Neutrophil (primary cell): ENCODE measurements at regions not wholly inside any gene's neighbourhood (a gene's known extent, or its start where the extent isn't known, plus 50 kb on each side); places are given as distances from the start of the nearest gene placed in this dataset.

ENCODE experiments used
- H3K27ac ChIP-seq: fragments of 200-600 bp; sonication (generic); 2 replicates; pipeline ENCODE4 v1.5.1; 2016; ENCODE audit warnings: mild to moderate bottlenecking, moderate library complexity
- H3K27me3 ChIP-seq: fragments of 200-600 bp; sonication (generic); 2 replicates; pipeline ENCODE4 v1.6.0; 2016; ENCODE audit warnings: mild to moderate bottlenecking
- H3K36me3 ChIP-seq: fragments of 200-600 bp; sonication (generic); 2 replicates; pipeline ENCODE4 v1.5.1; 2017
- H3K4me1 ChIP-seq, 2 experiments: fragments of 200-600 bp in 1 of 2; sonication (generic) in 1 of 2; 1 replicate in 1 of 2; 2 replicates in 1 of 2; pipeline versions ENCODE4 v1.5.1 to v1.6.1; 2013 to 2016; ENCODE audit warnings: low read depth in 1 of 2, low read length in 1 of 2, mild to moderate bottlenecking in 1 of 2, moderate library complexity in 1 of 2; ENCODE audit not compliant: control insufficient read depth in 1 of 2, insufficient read depth in 1 of 2
- H3K4me3 ChIP-seq, 2 experiments: fragments of 200-600 bp in 1 of 2; sonication (generic) in 1 of 2; 1 replicate in 1 of 2; 2 replicates in 1 of 2; pipeline ENCODE4 v1.5.1; 2013 to 2016; ENCODE audit warnings: low read depth in 1 of 2, low read length in 1 of 2, mild to moderate bottlenecking in 1 of 2, moderate library complexity in 1 of 2
- H3K9me3 ChIP-seq: fragments of 200-600 bp; sonication (generic); 2 replicates; pipeline ENCODE4 v1.5.1; 2016
- CTCF ChIP-seq: fragments of 200-600 bp; sonication (generic); IDR thresholded peaks from 2 replicates; pipeline ENCODE4 v1.5.1; 2016; ENCODE audit warnings: antibody characterized with exemption

DNA sequence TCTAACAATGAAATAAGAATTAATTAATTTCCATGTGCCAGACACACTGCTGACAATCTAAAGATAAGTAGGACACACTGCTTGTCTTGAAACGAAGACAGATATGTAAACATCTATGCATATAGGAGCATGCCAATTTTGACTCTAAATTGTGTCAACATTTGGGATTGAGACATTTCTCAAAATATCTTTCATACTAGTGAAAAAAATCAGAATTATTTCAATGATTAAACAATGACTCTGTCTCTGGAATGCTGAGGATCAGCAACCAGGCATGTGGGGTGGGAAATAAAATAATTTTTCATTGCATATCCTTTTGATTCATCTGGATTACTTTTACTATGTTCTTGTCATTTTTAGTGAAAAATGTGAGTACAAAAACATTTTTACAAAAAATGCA lies 262.6 kb upstream of the SYT4 start:
- H3K36me3 ChIP-seq = no peaks in the 10 kb centered on the region
- no peaks in the 10 kb centered on the region for H3K9me3 ChIP-seq
- no peak for TF ChIP-seq CTCF
- H3K4me3 ChIP-seq = no peak overlapping the region
- H3K27ac ChIP-seq = no peak overlapping the region
- no peaks in the 10 kb centered on the region for H3K4me1 ChIP-seq
- no peaks in the 10 kb centered on the region for H3K27me3 ChIP-seq

DNA sequence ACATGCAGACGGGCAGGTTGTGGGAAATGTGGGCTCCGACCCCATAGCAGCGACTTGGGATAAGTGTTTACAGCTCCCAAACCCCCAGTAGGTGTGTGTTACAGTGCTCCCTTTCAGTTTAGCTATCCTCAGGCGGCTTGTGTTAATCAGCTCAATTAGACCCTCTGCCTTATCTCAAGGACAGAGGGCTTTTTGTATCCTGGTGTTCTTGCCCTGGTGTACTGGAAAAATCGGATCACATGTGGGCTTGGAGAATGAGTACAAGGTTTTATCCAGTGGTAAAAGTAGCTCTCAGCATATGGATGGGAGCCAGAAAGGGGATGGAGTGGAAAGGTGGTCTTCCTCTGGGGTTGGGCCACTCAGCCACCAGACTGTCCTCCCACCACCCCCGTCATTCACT lies 264.7 kb upstream of the SYT4 start:
- Histone ChIP-seq H3K4me1 (no peaks in the 10 kb centered on the region), H3K36me3 (no peaks in the 10 kb centered on the region), H3K27me3 (no peaks in the 10 kb centered on the region), H3K4me3 (no peak overlapping the region), H3K9me3 (no peaks in the 10 kb centered on the region), H3K27ac (no peak overlapping the region)
- TF ChIP-seq CTCF = no peak

GRCh38 chr18:43543236-43543635 lies 265.9 kb upstream of the SYT4 start:
- Histone ChIP-seq H3K27ac (no peak overlapping the region), H3K9me3 (no peaks in the 10 kb centered on the region), H3K27me3 (no peaks in the 10 kb centered on the region), H3K4me1 (no peaks in the 10 kb centered on the region), H3K36me3 (no peaks in the 10 kb centered on the region), H3K4me3 (no peak overlapping the region)
- no peak for TF ChIP-seq CTCF

- Histone ChIP-seq H3K27ac (no peak overlapping the region), H3K9me3 (no peaks in the 10 kb centered on the region), H3K36me3 (no peaks in the 10 kb centered on the region), H3K4me1 (no peaks in the 10 kb centered on the region), H3K27me3 (no peaks in the 10 kb centered on the region), H3K4me3 (no peak overlapping the region)
- no peak for TF ChIP-seq CTCF
Measured at GRCh38 chr18:43547456-43547855, 270.2 kb upstream of the SYT4 start.

- no peak overlapping the region for H3K4me3 ChIP-seq
- H3K27ac ChIP-seq = no peak overlapping the region
- no peaks in the 10 kb centered on the region for H3K9me3 ChIP-seq
- H3K36me3 ChIP-seq = no peaks in the 10 kb centered on the region
- H3K27me3 ChIP-seq = no peaks in the 10 kb centered on the region
- TF ChIP-seq CTCF = no peak
- H3K4me1 ChIP-seq = no peaks in the 10 kb centered on the region
Measured at GRCh38 chr18:43559507-43559906, 282.2 kb upstream of the SYT4 start.

- H3K27me3 ChIP-seq = no peaks in the 10 kb centered on the region
- H3K9me3 ChIP-seq = no peaks in the 10 kb centered on the region
- H3K27ac ChIP-seq = no peak overlapping the region
- H3K4me3 ChIP-seq = no peak overlapping the region
- no peaks in the 10 kb centered on the region for H3K4me1 ChIP-seq
- H3K36me3 ChIP-seq = no peaks in the 10 kb centered on the region
- no peak for TF ChIP-seq CTCF
Measured at GRCh38 chr18:43563780-43564179, 286.5 kb upstream of the SYT4 start.
